Skin of body (tissue), 1 donor: ENCODE measurements at regions not wholly inside any gene's neighbourhood (a gene's known extent, or its start where the extent isn't known, plus 50 kb on each side); places are given as distances from the start of the nearest gene placed in this dataset.
"Not testable (repeated sequence)": the region's sequence is repeated elsewhere in the genome, so short reads cannot be mapped to it uniquely, and the experiment has no call there.

Experiments
- DNase-seq: peaks from one replicate; lab custom pipeline; 2025; lab: John Stamatoyannopoulos, UW

DNA sequence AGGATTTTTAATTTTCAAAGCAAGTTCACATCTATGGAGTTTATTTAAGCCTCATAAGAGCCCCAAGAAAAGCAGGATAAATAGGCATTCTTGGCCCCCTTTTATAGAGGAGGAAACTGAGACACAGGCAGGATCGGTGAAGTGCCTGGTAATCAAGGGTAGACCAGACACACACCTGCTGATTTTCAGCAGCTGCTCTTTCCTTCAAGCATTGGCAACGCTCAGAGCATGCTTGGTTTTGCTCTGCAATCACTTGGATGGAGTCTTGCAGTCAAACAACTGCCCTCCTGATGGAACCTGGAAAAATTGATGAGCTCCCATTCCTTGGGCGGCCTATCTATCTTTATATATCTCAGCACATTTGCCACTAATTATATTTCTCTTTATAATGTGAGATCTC lies 478.9 kb upstream of the CAMK1G start:
- DNase-seq = no peak

- no peak for DNase-seq
These were observed 477.8 kb upstream of the CAMK1G start for GRCh38 chr1:209105701-209106100.

- no peak for DNase-seq
These were observed 477.2 kb upstream of the CAMK1G start for GRCh38 chr1:209106237-209106741.

GRCh38 chr1:209106861-209107260 lies 476.7 kb upstream of the CAMK1G start:
- no peak for DNase-seq

DNA sequence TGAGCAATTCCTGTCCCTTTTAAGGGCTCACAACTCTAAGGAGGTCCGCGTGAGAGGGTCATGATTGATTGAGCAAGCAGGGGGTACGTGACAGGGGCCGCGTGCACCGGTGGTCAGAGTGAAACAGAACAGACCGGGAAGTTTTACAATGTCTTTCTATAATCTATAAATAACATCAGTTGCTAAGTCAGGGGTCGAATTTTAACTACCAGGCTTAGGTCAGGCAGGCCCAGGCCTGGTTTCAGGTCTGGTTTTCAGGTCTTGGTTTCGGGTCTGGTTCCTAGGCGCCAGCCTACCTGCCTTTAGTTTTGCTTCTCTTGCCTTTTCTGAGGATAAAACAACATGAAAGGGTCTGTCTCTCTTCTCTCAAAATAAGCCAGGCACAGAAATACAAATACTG lies 476.0 kb upstream of the CAMK1G start:
- DNase-seq = no peak

DNA sequence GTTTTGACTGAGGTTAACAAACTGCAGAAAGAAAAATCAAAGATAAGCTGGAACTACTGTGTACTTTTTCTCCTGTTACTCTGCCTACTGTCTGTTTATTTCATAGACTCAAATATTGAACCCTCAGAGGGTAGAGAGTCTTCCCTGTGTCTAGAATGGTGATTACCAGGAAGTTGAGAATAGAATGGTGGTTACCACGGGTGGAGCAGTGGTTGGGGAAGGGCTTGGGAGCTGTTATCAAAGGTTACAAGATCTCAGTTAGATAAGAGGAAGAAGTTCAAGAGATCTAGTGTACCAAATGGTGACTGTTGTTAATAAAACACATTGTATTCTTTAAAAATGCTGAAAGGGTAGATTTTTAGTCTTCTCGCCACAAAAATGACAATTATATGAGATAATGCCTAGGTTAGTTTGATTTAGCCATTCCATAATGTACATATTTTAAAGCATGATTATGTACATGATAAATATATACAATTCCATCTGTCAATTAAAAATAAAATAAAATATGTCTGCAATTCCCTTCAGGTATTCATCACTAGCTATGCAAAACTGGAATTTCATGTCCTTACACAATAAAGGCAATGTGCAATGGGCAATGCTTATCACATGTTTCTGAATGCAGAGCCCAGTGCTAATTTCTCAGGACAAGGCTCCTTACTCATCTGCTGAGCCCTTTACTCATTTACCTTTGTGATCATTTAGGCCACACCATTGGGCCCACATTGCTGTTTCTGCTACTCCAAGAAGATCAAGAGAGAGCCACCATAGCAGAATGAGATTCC lies 474.3 kb upstream of the CAMK1G start:
- no peak for DNase-seq

GRCh38 chr1:209113521-209113920 lies 470.0 kb upstream of the CAMK1G start:
- DNase-seq = no peak

DNA sequence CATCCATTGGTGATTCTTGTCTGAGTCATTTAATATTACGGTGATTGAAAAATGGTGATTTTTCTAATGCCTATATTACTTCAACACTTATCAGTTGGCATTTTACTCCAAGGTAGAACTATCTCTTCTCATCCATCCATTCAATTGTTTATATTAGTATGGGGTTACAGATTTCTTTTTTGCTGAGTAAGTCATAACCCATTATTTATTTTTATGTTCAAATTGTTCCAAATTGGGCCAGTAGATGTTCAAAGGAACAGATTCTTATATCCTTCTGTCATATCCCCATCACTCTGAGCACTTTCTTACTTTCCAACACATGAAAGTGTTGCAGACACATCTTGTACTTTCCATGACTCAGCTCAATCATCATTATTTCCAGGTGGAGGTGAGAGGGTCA lies 466.8 kb upstream of the CAMK1G start:
- DNase-seq = no peak

DNA sequence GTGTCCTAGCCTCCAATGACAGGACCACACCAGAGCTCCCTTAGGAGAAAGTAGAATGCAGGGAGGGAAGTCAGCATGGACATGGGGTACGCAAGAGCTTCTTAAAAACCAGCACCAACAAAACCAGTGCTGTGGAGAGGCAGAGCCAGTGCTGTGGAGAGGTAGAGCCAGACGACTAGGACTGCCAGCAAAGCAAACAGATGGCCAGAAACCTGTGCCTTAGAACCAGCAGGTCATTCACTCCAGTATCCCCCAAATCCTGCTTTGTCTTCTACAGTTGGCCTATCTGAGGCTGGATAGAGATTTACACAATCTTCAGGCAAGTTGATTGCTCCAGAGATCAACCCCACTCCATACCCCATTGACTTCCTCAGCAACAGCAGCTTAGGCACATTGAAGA lies 459.9 kb upstream of the CAMK1G start:
- DNase-seq = no peak

- DNase-seq = not testable (repeated sequence)
These were observed 454.4 kb upstream of the CAMK1G start for GRCh38 chr1:209129091-209129490.

- no peak for DNase-seq
These were observed 452.6 kb upstream of the CAMK1G start for GRCh38 chr1:209130886-209131285.

- no peak for DNase-seq
These were observed 450.6 kb upstream of the CAMK1G start for GRCh38 chr1:209132736-209133467.

- DNase-seq = no peak
These were observed 449.5 kb upstream of the CAMK1G start for GRCh38 chr1:209134001-209134400.

DNA sequence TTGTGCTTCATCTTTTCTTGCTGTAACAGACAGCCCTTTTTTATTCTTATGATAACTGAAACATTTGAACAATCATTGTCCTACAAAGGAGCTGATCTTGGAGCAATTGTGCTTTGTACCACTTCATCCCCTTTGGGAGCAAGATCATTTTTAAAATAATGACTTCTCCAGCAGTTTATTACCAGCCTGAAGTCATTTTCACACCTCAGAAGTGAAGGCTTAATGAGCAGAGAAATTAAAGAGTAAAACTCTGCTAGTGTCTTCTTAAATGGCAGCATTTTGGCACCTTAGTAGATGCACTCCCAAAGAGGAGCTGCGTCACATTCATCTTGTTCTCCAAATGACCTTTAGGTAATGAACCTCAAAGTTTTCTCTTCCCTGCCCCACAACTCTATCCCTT lies 439.6 kb upstream of the CAMK1G start:
- DNase-seq = no peak

GRCh38 chr1:209150114-209150513 lies 433.4 kb upstream of the CAMK1G start:
- DNase-seq = no peak

- no peak for DNase-seq
These were observed 430.1 kb upstream of the CAMK1G start for GRCh38 chr1:209153411-209153810.

DNA sequence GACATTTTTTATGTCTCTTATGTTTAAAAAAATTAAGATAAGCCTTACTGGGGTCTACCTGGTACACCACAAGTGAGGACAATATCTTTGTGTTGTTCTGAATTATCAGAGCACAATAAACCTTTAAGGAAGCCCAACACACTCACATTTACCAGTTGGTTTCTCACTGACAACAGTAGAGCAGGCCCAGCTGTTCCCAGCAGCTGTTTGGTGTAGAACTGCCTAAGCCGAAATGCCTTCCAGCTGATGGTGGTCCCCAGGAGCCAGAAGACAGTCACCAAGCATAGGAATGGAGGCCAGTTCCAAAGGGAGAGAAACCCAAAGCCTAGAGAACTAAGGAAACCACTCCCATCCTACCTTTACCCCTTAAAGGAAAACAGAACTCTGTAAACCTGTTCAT lies 428.6 kb upstream of the CAMK1G start:
- no peak for DNase-seq

DNA sequence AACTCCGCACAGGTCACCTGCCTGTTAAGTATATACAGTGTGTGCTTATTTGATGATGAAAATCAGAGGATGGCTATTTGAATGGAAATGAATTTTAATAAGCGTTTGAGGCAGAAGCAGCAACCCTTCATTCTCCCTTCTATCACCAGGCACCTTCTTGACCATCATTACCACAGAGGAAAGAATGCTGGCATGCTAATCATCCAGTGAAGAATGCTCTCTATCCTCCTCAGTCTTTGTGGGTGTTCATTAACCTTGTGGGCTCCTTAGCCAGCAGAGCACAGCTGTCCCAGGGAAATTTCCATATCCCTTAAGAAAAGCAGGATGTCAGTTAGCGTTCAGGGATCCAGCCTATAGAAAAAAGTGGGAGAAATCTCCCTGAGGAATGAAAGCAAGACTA lies 428.0 kb upstream of the CAMK1G start:
- no peak for DNase-seq

GRCh38 chr1:209156991-209157390 lies 426.5 kb upstream of the CAMK1G start:
- DNase-seq = no peak

GRCh38 chr1:209157546-209158249 lies 425.8 kb upstream of the CAMK1G start:
- DNase-seq = no peak

GRCh38 chr1:209158851-209159250 lies 424.7 kb upstream of the CAMK1G start:
- DNase-seq = no peak

DNA sequence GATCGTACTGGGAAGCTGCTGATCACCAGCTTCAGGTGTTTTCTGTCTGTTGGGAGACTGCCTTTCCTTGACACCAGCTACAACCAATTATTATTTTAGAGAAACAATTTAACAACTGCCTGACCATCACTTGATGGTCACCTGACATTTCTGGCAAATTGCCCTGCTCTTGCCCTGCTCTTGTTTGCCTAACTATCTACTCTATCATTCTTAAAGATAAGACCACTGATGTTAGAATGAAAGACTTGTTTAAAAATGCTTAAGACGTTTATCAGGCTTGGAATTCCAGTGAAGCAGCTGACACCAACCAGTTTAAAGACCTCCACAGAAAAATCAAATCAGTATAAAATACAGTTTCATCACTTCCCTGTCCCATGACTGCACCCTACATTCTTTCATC lies 423.3 kb upstream of the CAMK1G start:
- DNase-seq = no peak
